Endothelial cell of umbilical vein (primary cell): ENCODE measurements at regions not wholly inside any gene's neighbourhood (a gene's known extent, or its start where the extent isn't known, plus 50 kb on each side); places are given as distances from the start of the nearest gene placed in this dataset.

Experiments used
- CTCF ChIP-seq, 2 donors: IDR thresholded peaks; 1 replicate in 1 of 2; 2 replicates in 1 of 2; pipeline ENCODE4 v1.5.1; 2011; ENCODE audit warnings: low read length in 2 of 2, mild to moderate bottlenecking in 2 of 2, moderate library complexity in 2 of 2, control low read depth in 1 of 2, inconsistent platforms in 1 of 2, low read depth in 1 of 2; ENCODE audit not compliant: insufficient read depth in 1 of 2; ENCODE audit errors: extremely low read depth in 1 of 2
- EZH2 ChIP-seq: IDR thresholded peaks from 2 replicates; pipeline ENCODE4 v1.6.1; 2012; ENCODE audit warnings: borderline replicate concordance, low read depth, mild to moderate bottlenecking, moderate library complexity, low read length, inconsistent platforms; ENCODE audit not compliant: severe bottlenecking
- FOS ChIP-seq: IDR thresholded peaks from 2 replicates; pipeline ENCODE4 v1.6.1; 2011; ENCODE audit warnings: mild to moderate bottlenecking, low read length, moderate library complexity, borderline replicate concordance; ENCODE audit not compliant: insufficient read depth
- MAX ChIP-seq: IDR thresholded peaks from 2 replicates; pipeline ENCODE4 v1.6.1; 2011; ENCODE audit not compliant: insufficient read depth, insufficient read length
- POLR2A ChIP-seq: IDR thresholded peaks from 2 replicates; pipeline ENCODE4 v1.6.1; 2012; ENCODE audit warnings: low read depth, mild to moderate bottlenecking, control low read depth, low read length
- POLR2AphosphoS5 ChIP-seq: IDR thresholded peaks from 2 replicates; pipeline ENCODE4 v1.6.1; 2012; ENCODE audit warnings: low read depth, mild to moderate bottlenecking, control low read depth, low read length, moderate library complexity; ENCODE audit not compliant: insufficient read depth

- TF ChIP-seq MAX (no peak), CTCF (IDR thresholded peaks at IDR 0.05; ENCODE audit: extremely low read depth in 1 of 2, insufficient read depth in 1 of 2, low read depth in 1 of 2, low read length in 2 of 2) (no peak), POLR2A (no peak), FOS (no peak), POLR2AphosphoS5 (no peak), EZH2 (no peak)
These were observed 198.4 kb upstream of the RGS18 start for GRCh38 chr1:191959856-191960255.
